GM18511 (cell line): ENCODE measurements at regions not wholly inside any gene's neighbourhood (a gene's known extent, or its start where the extent isn't known, plus 50 kb on each side); places are given as distances from the start of the nearest gene placed in this dataset.

Experiments
- ATAC-seq: cut with Tn5 transposase; IDR thresholded peaks from one replicate; pipeline ENCODE4 v1.9.1; 2021; ENCODE audit warnings: mild to moderate bottlenecking, moderate library complexity; ENCODE audit not compliant: unreplicated experiment

- ATAC-seq = no peak
These were observed 119.1 kb downstream of the RPS29 start for GRCh38 chr14:49467091-49467490.

DNA sequence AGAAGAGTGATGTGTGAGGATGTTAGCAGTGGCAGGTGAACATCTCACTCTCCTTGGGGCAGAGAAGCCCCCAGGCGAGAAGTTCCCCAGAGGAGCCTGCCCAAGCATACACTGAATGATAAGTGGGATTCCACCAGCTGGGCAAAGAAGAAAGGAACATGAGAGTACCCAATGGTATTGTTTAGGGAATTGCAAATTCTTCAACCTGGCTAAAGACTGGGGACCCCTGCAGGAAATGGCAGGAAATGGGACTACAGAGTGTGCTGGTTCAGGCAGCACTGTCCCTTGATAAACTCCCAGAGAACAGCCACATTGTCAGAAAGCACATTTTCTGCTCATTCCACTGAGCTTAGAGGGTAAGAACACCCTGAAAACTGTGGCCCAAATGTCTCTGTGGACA lies 121.3 kb downstream of the RPS29 start:
- no peak for ATAC-seq

DNA sequence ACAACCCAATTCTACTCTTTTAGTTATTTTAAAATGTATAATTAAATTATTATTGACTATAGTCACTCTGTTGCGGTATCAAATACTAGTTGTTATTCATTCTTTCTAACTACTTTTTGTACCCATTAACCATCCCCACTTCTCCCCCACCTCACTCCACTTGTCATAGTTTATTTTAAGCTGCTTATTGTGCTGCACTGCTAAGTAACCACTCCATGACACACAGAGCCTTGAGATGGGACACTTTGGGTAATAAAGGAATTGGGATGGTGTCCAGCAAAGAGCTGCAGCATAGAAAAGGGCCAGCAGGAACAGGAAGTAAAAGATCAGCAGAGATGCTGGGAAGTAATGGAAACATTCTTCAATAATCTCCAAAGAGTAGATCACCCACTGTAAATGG lies 123.0 kb downstream of the RPS29 start:
- ATAC-seq = no peak

DNA sequence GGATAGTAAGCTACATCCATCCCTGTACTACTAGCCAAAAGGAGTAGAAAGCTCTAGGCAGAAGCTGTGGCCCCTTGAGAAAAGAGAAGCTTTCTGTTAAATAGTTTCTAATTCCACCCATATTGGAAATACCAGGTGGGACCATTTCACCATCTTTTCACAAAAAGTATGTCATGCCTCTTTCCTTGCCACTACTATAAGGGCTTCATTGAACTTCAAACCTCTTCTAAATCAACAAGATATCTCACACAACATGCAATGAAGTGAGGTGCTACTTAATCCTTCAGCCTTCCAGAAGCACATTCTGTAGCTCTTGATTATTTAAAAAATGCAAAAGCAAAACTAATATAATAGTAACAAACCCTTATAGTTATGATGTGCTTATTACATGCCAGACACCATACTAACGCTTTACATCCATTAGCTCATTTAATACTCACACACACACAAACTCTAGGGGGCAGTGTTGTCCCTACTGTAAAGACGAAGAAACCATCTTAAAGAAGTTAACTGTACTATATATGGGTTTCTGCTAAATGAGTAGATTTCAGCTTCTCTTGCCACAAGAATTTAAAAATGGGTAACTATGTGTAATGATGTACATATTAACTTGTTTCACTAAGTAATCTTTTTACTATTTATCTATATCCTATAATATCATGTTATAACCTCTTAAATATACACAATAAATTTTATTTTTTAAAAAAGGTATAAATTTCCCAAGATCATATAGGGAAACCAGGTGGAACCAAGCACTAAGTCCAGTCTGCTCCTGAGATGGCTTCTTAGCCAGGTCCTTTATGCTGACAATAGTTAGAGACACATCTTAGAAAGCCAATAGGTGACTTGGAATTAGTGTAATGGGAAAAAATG lies 124.4 kb downstream of the RPS29 start:
- peak; percentile 97 for ATAC-seq

GRCh38 chr14:49460662-49461061 lies 125.5 kb downstream of the RPS29 start:
- no peak for ATAC-seq

DNA sequence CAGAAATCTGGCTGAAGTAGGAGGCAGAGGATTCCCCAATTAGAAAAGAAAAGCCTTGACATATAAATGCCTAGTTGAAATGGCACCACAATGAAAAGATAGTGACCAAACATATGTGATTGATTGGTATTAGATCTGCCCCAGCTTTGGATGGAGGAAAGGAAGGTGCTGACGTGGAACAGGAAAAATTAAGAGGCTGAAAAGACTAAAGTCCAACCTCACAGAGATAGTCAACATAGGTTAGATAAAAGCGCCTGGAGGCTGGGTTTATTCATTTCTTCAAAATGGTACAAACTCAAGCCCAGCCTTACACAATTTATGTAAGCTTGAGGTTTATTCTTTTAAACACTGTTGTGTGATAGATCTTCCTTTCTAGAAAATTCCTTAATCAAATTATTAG lies 129.6 kb downstream of the RPS29 start:
- ATAC-seq = no peak

GRCh38 chr14:49451938-49452337 lies 134.2 kb downstream of the RPS29 start:
- no peak for ATAC-seq

DNA sequence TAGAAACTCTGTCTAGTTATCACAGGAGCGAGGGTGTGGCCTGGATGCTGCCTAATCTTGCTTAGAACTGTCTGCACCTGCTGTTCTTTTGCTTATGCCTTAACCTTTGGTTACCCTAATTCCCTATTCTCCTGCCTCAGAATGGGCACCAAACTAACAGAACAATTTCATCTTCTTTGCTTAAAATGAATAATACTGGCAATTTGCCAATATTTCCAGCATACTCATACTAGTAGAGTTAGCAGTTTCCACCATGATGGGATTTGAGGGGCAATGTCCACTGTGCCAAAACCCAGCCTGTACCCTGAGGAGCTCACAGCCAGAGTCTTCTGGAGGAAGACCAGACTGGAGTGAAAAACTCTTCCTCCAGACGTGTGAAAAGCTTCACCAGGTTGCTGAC lies 136.4 kb downstream of the RPS29 start:
- no peak for ATAC-seq

GRCh38 chr14:49447540-49448107 lies 138.6 kb downstream of the RPS29 start:
- no peak for ATAC-seq

GRCh38 chr14:49446801-49447200 lies 139.4 kb downstream of the RPS29 start:
- ATAC-seq = no peak

DNA sequence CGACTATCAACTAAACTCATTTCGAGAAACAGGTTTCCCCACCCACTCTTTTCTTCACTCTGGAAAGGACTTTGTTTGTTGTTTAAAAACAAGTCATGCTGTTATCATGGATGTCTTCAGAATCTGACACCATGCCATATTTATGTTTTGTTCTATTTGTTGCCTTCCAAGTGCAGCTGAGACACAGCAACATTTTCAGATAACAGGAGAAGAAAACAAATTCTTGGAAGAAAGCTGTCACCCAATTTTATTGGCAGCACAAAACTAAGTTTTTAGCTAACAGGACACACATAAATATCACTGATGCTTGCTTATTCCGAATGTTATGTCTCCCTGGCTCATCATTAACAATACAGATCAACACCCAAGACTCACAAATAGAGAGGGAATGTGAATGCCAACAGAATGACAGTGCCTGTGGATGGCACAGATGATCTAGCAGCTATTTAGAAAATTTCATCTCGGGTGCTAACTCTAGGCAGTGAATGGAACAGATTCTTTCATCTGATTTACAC lies 147.9 kb downstream of the RPS29 start:
- no peak for ATAC-seq

DNA sequence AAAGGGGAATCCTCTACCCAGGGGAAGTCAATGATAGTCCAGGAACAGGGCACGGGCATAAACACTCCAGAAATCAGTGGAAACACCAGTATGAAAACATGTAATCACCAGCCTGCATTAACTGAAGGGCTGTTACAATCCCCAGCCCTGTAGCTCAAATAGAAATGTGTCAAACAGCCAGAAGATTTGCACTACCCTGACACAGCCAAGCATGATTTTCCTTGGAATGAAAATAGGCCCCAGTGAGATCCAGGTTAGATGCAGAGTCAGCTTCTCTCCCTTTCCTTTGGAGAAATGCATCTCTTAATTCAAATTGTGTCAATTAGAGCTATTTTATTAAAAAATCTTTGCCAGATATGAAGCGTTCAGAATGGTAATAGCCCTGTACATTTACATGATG lies 158.1 kb downstream of the RPS29 start:
- ATAC-seq = no peak

DNA sequence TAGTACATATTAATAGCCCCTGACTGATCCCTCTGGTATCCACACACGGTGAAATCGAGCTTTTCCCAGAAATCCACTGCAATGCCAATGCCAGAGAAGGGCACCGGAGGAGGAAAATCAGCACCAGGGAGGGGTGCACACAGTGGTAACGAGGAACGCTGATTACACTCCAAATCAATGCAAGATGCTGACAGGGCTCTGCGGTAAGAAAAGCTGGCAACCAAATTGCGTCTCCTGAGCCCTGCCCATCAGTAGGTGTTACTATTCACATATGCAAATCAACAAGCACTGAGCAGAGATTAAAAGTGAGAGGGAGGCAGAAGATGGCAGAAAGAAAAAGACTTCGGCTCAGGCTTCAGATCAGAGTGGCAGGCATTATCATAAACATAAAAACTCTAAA lies 159.1 kb downstream of the RPS29 start:
- no peak for ATAC-seq

DNA sequence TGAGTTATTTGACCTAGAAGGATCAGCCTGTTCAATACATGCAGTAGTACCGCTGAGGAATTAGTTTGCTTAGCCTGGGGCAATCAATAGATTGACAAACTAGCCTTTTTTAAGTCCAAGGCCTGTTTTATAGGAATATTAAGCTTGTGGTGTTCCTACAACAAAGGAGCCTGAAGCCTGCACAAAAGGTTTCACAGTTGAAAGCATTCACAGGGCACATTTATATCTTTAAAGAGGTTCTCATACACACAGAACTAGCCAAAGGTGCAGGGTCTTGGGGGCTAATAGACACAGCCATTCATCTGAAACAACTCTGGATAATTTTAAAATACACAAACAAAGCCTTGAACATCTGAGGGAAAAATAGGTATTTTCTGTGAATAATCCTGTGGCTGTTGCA lies 160.3 kb downstream of the RPS29 start:
- no peak for ATAC-seq

- no peak for ATAC-seq
These were observed 161.5 kb downstream of the RPS29 start for GRCh38 chr14:49424436-49425331.

- peak; percentile 54 for ATAC-seq
These were observed 166.0 kb downstream of the RPS29 start for GRCh38 chr14:49420201-49420600.

- no peak for ATAC-seq
These were observed 167.4 kb downstream of the RPS29 start for GRCh38 chr14:49418789-49419188.

GRCh38 chr14:49417790-49418189 lies 168.4 kb downstream of the RPS29 start:
- ATAC-seq = no peak

DNA sequence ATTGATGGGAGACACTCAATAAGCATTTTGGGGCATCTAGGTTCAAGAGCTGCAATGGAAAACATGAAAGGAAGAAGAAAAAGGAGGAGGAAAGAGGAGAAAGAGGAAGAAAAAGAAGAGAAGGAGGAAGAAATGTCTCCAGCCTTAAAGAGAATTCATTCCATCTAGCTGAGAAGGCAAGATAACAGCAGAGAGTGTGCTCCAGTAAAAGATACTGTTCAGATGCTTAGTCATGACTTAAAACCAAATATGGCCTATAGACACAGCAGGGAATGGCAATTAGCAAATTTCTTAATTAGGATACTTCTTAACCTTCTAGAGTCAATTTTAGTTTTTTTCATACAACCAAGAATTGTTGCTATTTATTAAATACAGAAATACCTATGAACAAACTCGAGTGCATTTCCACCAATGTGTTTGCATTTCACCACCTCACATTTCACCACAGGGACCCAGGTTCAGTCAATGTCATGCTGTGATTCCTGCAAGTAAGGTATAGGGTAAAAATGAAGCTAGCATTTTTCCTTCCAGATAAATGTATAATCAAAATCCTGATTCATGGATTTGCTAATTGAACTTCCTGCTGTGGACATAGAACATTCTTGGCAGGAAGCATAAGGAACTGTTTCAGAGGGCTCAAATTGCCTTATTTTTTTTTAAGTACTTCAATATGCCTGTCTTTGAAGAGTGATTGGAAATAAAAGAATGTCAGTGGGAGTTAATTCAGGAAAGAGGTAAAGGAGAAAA lies 177.8 kb downstream of the RPS29 start:
- no peak for ATAC-seq

DNA sequence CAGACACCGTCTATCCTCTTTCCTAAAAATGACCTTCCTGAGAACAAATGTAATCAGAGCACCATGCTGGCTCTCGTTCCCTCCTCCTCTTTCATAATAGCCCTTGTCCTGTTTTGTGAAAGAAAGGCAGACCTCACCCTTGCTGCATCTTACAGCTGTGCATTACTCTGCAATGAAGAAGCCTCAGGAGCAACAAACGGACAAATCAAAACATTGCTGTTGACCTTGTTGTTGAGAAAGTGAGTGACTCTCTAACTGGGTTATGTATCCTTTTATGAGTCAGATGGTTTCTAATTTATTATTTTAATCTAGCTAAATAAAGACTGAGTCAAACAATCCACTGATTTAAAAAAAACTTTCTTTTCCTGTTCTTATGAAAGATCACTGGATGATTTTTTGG lies 180.9 kb downstream of the RPS29 start:
- ATAC-seq = no peak

- no peak for ATAC-seq
These were observed 184.8 kb downstream of the RPS29 start for GRCh38 chr14:49401373-49401772.
